DND-41 (cell line): ENCODE measurements at regions not wholly inside any gene's neighbourhood (a gene's known extent, or its start where the extent isn't known, plus 50 kb on each side); places are given as distances from the start of the nearest gene placed in this dataset.

Source experiments
- ATAC-seq: fragments of 200-7000 bp; cut with Tn5 transposase; 3 replicates; pipeline ENCODE4 v1.9.1; 2021; ENCODE audit warnings: low read depth; ENCODE audit not compliant: insufficient read depth
- DNase-seq: peaks from one replicate; pipeline ENCODE4 v3.0.0-alpha.2; 2020
- H2AFZ ChIP-seq: 2 replicates; pipeline ENCODE4 v1.6.0; 2012; ENCODE audit warnings: low read depth, low read length
- H3K27ac ChIP-seq: 2 replicates; pipeline ENCODE4 v1.5.1; 2012; ENCODE audit warnings: low read length, inconsistent platforms
- H3K27me3 ChIP-seq: fragments of 200-600 bp; sonication (generic); 2 replicates; pipeline ENCODE4 v1.6.0; 2012; ENCODE audit warnings: low read length, mild to moderate bottlenecking, inconsistent platforms; ENCODE audit not compliant: insufficient read depth, poor library complexity
- H3K36me3 ChIP-seq: 2 replicates; pipeline ENCODE4 v1.5.1; 2012; ENCODE audit warnings: low read length, inconsistent platforms; ENCODE audit not compliant: insufficient read depth
- H3K4me1 ChIP-seq: 2 replicates; pipeline ENCODE4 v1.5.1; 2012; ENCODE audit warnings: mild to moderate bottlenecking, low read length; ENCODE audit not compliant: insufficient read depth
- H3K4me2 ChIP-seq: 2 replicates; pipeline ENCODE4 v1.6.0; 2012; ENCODE audit warnings: mild to moderate bottlenecking, moderate library complexity, low read length, inconsistent platforms; ENCODE audit not compliant: insufficient read depth
- H3K4me3 ChIP-seq, 2 experiments: fragments of 200-600 bp in 1 of 2; shearing (Covaris generic) in 1 of 2; 2 replicates each; pipeline ENCODE4 v1.5.1; 2012 to 2016; ENCODE audit warnings: inconsistent platforms in 2 of 2, low read length in 2 of 2, mild to moderate bottlenecking in 2 of 2, low read depth in 1 of 2, moderate library complexity in 1 of 2
- H3K79me2 ChIP-seq: 2 replicates; pipeline ENCODE4 v1.6.0; 2012; ENCODE audit warnings: low read length, inconsistent platforms; ENCODE audit not compliant: insufficient read depth
- H3K9ac ChIP-seq: 2 replicates; pipeline ENCODE4 v1.6.0; 2012; ENCODE audit warnings: low read depth, mild to moderate bottlenecking, inconsistent platforms, low read length, moderate library complexity
- H3K9me3 ChIP-seq: 2 replicates; pipeline ENCODE4 v1.5.1; 2012; ENCODE audit warnings: low read length, moderate library complexity, mild to moderate bottlenecking, inconsistent platforms; ENCODE audit not compliant: insufficient read depth, severe bottlenecking
- H4K20me1 ChIP-seq: 2 replicates; pipeline ENCODE4 v1.6.0; 2012; ENCODE audit warnings: low read length; ENCODE audit not compliant: insufficient read depth
- CTCF ChIP-seq: IDR thresholded peaks from 2 replicates; pipeline ENCODE4 v1.5.1; 2012; ENCODE audit warnings: borderline replicate concordance, low read length, moderate library complexity, mild to moderate bottlenecking; ENCODE audit not compliant: poor library complexity, severe bottlenecking; ENCODE audit errors: extremely low read depth
- EZH2 ChIP-seq: IDR thresholded peaks from 3 replicates; pipeline ENCODE4 v1.6.1; 2012; ENCODE audit warnings: borderline replicate concordance, low read depth, mild to moderate bottlenecking, moderate library complexity, low read length, inconsistent platforms; ENCODE audit not compliant: severe bottlenecking

- no peak for ATAC-seq
- no peaks in the 10 kb centered on the region for H3K79me2 ChIP-seq
- H3K9ac ChIP-seq, result no peak overlapping the region
- no peak for DNase-seq
- H3K4me1 ChIP-seq, result no peaks in the 10 kb centered on the region
- no peak overlapping the region for H3K4me3 ChIP-seq
- H2AFZ ChIP-seq, result no peak overlapping the region
- no peak overlapping the region for H3K4me2 ChIP-seq
- no peak overlapping the region for H3K27ac ChIP-seq
- H3K27me3 ChIP-seq, result no peaks in the 10 kb centered on the region
- H4K20me1 ChIP-seq, result no peaks in the 10 kb centered on the region
- TF ChIP-seq CTCF (no peak), EZH2 (no peak)
- H3K36me3 ChIP-seq, result no peaks in the 10 kb centered on the region
- no peaks in the 10 kb centered on the region for H3K9me3 ChIP-seq
Measured at GRCh38 chr9:28779243-28779642, 1206.0 kb upstream of the C9orf72 start.

GRCh38 chr9:28781481-28781880 lies 1208.2 kb upstream of the C9orf72 start:
- no peaks in the 10 kb centered on the region for H3K27me3 ChIP-seq
- no peak overlapping the region for H3K27ac ChIP-seq
- H3K9ac ChIP-seq, result no peak overlapping the region
- no peaks in the 10 kb centered on the region for H3K4me1 ChIP-seq
- no peaks in the 10 kb centered on the region for H3K36me3 ChIP-seq
- H2AFZ ChIP-seq, result no peak overlapping the region
- no peak for DNase-seq
- no peaks in the 10 kb centered on the region for H3K79me2 ChIP-seq
- TF ChIP-seq EZH2 (no peak), CTCF (no peak)
- H4K20me1 ChIP-seq, result no peaks in the 10 kb centered on the region
- no peak for ATAC-seq
- no peaks in the 10 kb centered on the region for H3K9me3 ChIP-seq
- H3K4me2 ChIP-seq, result no peak overlapping the region
- H3K4me3 ChIP-seq, result no peak overlapping the region

- Histone ChIP-seq H3K4me3 (no peak overlapping the region), H2AFZ (no peak overlapping the region), H3K27me3 (no peaks in the 10 kb centered on the region), H3K4me2 (no peak overlapping the region), H3K9me3 (no peaks in the 10 kb centered on the region), H3K36me3 (no peaks in the 10 kb centered on the region), H3K9ac (no peak overlapping the region), H4K20me1 (no peaks in the 10 kb centered on the region), H3K27ac (no peak overlapping the region), H3K79me2 (no peaks in the 10 kb centered on the region), H3K4me1 (no peaks in the 10 kb centered on the region)
- no peak for ATAC-seq
- no peak for TF ChIP-seq CTCF
- TF ChIP-seq EZH2, result no peak
- no peak for DNase-seq
Measured at GRCh38 chr9:28782630-28783029, 1209.3 kb upstream of the C9orf72 start.

GRCh38 chr9:28792716-28793115 lies 1219.4 kb upstream of the C9orf72 start:
- no peak overlapping the region for H3K4me2 ChIP-seq
- DNase-seq (no peak), ATAC-seq (no peak)
- H3K9ac ChIP-seq, result no peak overlapping the region
- no peaks in the 10 kb centered on the region for H3K79me2 ChIP-seq
- no peaks in the 10 kb centered on the region for H4K20me1 ChIP-seq
- H2AFZ ChIP-seq, result no peak overlapping the region
- no peak for TF ChIP-seq EZH2
- no peak for TF ChIP-seq CTCF
- H3K4me1 ChIP-seq, result no peaks in the 10 kb centered on the region
- no peaks in the 10 kb centered on the region for H3K9me3 ChIP-seq
- H3K36me3 ChIP-seq, result no peaks in the 10 kb centered on the region
- no peak overlapping the region for H3K4me3 ChIP-seq
- no peak overlapping the region for H3K27ac ChIP-seq
- no peaks in the 10 kb centered on the region for H3K27me3 ChIP-seq
